ENCODE measurements at regions not wholly inside any gene's neighbourhood (a gene's known extent, or its start where the extent isn't known, plus 50 kb on each side); places are given as distances from the start of the nearest gene placed in this dataset.

DNA sequence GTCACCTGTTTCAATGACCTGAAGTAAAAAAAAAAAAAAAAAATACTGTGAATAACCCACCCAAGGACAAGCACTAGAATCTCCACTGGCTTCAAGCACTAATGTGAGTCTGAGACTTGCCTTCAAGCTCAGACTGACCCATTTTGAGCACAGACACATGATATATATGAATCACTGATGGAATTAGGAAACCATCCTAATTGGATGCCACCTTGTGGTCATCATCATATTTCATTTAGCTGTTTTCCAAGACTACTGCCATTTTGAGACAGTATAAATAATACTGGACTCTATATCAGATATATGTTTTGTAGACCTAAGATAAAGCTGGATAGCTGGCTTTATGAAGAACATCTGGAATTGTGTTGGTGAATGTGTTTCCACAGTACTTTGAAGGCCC lies 1232.0 kb downstream of the KCNT2 start:
- peak; percentile 16 for TF ChIP-seq CTCF (IDR thresholded peaks at IDR 0.05; ENCODE audit: insufficient read depth, low read depth, low read length, missing control alignments)
- no peak overlapping the region for H3K4me3 ChIP-seq (ENCODE audit: low read depth, low read length)
- peak; percentile 14 for DNase-seq (ENCODE audit: low read depth)

GRCh38 chr1:195373856-195374255 lies 1234.4 kb downstream of the KCNT2 start:
- H3K4me3 ChIP-seq (ENCODE audit: low read depth, low read length) = no peak overlapping the region
- no peak for DNase-seq (ENCODE audit: low read depth)
- no peak for TF ChIP-seq CTCF (IDR thresholded peaks at IDR 0.05; ENCODE audit: insufficient read depth, low read depth, low read length, missing control alignments)

DNA sequence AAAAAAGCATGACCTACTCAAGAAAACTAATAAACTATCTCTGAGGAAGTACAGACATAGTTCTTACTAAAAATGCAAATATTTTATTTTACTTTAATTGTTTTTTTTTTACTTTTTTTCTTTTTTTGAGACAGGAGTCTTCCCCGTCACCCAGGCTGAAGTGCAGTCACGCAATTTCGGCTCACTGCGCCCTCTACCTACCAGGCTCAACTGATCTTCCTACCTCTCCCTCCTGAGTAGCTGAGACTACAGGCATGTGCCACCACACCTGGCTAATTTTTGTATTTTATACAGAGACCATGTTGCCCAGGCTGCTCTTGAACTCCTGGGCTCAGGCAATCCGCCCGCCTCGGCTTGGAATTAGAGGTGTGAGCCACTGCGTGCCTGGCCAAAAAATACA lies 1263.1 kb downstream of the KCNT2 start:
- TF ChIP-seq CTCF (IDR thresholded peaks at IDR 0.05; ENCODE audit: insufficient read depth, low read depth, low read length, missing control alignments) = no peak
- no peak for DNase-seq (ENCODE audit: low read depth)

DNA sequence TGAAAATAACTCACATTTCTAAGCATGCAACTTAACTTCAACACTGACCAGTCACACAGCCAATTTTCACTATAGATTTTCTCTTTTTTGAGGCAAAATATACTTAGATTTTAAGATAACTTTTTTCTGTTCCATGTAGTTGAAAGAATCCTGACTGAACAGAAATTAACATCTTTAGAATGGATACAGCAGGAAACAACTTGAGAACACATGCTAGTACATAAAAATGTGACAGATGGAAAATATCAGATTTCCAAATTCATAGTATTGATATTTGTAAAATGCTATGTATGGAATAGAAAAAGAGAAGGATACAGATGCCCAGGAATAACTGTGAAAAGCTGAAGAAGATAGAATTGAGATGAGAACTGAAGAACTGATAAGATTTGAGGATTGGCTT lies 1270.6 kb downstream of the KCNT2 start:
- no peak for DNase-seq (ENCODE audit: low read depth)
- no peak for TF ChIP-seq CTCF (IDR thresholded peaks at IDR 0.05; ENCODE audit: insufficient read depth, low read depth, low read length, missing control alignments)
- H3K4me3 ChIP-seq (ENCODE audit: low read depth, low read length) = no peak overlapping the region

More for the DNA sequence above, 1263.1 kb downstream of the KCNT2 start:
- H3K4me3 ChIP-seq (ENCODE audit: low read depth, low read length) = no peak overlapping the region

- no peak for DNase-seq (ENCODE audit: low read depth)
- no peak overlapping the region for H3K4me3 ChIP-seq (ENCODE audit: low read depth, low read length)
- no peak for TF ChIP-seq CTCF (IDR thresholded peaks at IDR 0.05; ENCODE audit: insufficient read depth, low read depth, low read length, missing control alignments)
These were observed 1271.4 kb downstream of the KCNT2 start for GRCh38 chr1:195336812-195337211.

DNA sequence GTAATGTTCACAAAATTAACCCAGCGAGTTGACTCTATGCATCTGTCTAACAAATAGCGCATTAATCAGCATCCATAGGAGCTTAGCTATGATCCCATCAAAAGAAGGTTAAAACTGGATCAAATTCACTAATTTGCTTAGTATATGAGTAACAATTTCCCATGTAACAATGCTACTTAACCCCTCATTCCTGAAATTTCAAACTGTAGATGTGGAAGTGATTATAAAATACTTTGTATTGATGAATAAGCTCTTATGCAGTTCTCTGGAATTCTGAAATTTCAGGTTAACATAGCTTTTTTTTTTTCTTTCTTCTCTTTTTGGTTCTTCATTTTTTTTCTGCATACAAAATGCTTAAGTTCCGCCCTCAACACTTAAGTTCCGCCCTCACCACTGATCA lies 1272.7 kb downstream of the KCNT2 start:
- no peak overlapping the region for H3K4me3 ChIP-seq (ENCODE audit: low read depth, low read length)
- no peak for TF ChIP-seq CTCF (IDR thresholded peaks at IDR 0.05; ENCODE audit: insufficient read depth, low read depth, low read length, missing control alignments)

GRCh38 chr1:195332102-195332501 lies 1276.1 kb downstream of the KCNT2 start:
- no peak overlapping the region for H3K4me3 ChIP-seq (ENCODE audit: low read depth, low read length)
- no peak for TF ChIP-seq CTCF (IDR thresholded peaks at IDR 0.05; ENCODE audit: insufficient read depth, low read depth, low read length, missing control alignments)
- DNase-seq (ENCODE audit: low read depth) = no peak

More for the DNA sequence above, 1272.7 kb downstream of the KCNT2 start:
- no peak for DNase-seq (ENCODE audit: low read depth)
